ENCODE measurements at regions not wholly inside any gene's neighbourhood (a gene's known extent, or its start where the extent isn't known, plus 50 kb on each side); places are given as distances from the start of the nearest gene placed in this dataset.

DNA sequence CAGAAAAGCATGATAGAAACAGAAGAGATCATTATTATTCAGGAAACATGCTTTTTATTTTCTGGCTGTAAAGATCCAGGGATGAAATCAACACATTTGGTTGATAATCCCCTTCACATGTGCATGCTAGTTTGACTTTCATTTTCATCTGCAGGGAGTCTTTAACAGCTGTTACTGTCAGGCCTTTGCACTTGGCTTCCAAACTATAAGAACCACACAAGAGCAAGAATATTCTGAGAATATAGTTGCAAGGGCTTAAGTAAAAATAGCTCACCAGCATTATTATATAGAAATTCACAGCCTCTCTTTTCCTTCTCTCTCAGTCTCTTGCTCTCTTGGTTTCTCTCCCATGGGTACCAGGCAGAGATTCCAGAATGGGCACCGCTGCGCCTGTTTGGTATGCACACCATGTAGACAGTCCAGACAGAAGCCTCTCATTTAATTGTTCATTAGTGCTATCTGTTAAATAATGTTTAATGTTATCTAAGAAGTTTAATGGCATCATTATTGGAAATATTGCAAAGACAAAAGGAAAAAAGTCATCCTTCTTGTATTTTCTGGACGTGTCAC, 622.3 kb upstream of the PLXNA2 start:
- no peak for DNase-seq

DNA sequence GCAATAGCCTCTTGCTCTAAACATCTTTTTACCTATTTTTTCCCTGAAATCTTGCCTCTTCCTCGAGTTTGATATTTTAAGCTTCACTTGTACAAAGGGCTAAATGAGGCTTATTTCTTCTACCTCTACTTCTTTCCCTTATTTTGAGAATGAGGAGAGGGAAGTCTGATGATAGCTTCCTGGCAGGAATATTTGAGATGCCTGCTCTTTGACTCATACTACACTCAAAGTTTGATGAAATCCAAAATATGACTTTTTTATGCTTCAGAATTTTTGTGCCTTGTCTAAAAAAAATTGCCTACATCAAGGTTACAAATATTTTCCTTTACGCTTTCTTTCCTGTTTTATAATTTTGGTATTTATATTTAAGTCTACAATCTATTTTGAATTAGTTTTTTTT, 624.4 kb upstream of the PLXNA2 start:
- DNase-seq, result no peak

DNA sequence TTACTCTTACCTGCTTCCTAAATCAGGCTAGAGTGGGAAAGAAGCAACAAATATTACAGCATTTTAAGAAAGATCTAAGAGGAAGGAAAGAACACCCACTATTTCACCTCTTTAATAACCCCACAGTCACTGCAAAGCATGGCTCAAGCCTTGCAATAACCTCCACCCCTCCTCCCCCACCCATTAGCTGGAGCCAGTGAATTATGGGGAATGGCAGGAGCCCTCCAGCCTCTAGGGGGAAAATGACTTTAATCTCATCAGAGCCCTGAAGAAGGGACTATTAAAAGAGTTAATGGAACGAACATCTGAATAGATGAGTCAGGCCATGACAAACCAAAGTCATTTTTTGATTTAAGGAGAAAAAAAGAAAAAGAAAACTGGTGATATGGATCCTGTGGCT, 630.7 kb upstream of the PLXNA2 start:
- DNase-seq, result no peak

DNA sequence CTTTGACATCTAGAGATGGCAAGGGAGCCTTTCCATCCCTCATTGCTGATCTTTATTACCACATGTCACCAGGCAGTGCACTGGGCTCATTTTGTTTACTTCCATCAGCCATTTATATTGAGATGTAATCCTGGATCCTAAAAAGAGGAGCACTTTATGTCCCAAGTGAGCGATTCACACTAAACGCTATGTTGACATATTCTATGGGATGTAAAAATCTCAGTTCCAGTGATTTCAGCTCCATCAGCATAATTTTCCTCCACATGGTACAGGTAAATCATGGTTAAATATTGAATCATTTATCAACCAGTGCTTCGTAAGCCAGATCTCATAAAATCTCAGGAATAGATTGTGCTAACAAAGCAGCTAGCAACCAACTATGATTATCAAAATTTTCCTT, 634.8 kb upstream of the PLXNA2 start:
- DNase-seq, result no peak

DNA sequence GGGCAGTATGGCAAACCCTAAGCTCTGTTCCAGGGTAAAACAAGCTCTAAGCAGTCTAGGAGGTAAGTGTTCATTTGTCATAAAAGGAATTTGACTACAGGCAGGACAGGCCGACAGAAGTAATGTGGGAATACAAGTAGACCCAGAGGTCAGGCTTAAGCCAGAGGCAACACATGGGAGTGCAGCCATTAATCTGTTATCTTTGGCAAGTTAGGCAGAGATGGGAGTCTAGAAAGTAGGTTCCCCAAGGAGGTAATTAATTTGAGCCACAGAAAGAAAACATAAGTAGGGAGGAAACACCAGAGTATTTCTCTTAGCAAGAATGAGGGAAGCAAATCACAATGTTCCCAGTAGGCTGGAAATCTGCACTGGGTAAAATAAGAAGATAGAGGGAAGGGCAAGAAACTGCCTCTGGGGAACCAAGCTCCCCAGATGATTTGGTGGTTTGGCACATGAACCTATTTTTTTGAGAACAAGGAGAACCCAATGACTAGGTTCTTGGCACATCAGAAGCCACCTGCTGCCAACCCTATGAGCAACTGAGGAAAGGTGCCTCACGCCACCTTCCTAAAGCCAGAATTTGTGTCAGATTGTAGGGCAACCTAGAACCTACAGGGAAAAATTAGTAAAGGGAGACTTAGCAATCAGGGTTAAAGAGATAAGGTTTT, 636.4 kb upstream of the PLXNA2 start:
- no peak for DNase-seq

DNA sequence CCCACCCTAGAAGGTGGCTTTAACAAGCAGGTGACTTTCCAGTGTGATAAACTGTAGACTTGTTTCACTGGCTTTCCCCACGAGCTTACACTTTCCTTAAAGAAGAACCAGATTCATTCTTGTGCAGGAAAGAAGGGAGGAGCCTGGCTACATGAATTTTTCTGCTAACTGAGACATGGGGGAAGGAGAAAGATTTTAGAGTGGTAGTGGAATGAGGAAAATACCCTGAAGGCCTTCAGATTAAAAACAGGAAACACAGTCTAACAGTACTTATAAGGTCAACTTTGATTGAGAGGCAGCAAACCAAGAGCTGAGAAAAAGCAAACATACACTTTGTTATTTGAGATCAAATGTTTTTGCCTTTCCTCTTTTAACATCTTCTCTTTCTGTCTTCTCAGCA, 640.9 kb upstream of the PLXNA2 start:
- DNase-seq, result no peak

DNA sequence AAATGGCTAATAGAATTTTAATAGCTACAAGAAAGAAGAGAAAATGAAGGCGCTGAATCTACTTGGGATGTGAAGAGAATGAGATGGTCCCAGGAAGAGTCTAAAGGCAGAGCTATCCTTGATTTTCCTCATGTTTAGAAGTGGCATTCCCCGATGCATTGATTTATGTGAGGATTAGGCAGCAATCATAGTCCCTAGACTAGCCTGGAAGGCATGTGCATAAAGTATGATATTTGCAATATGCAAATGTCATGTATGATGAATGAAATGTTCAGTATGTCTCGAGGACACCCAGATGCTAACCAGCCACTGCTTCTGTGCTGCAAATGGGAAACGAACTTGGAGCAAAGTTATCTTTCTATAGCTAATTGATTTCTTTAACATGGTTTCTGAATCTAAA, 641.5 kb upstream of the PLXNA2 start:
- DNase-seq, result no peak

DNA sequence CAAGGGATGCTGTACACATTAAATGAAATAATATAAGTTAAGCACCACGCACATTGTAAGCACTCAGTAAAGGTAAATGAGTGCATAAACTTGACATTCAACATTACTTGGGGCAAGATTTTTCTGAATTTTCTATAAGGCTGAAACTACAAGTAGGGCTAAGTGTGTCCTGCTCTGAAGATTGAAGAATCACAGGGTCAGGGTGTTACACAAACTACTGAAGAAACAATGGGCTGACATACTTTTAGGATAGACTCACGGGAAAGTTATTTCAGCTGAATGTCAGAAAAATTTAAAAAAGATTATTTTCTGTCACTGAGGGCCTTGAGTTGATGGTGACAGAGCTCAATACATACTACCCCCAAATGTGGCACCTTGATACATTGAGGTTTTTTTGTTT, 644.2 kb upstream of the PLXNA2 start:
- no peak for DNase-seq

DNA sequence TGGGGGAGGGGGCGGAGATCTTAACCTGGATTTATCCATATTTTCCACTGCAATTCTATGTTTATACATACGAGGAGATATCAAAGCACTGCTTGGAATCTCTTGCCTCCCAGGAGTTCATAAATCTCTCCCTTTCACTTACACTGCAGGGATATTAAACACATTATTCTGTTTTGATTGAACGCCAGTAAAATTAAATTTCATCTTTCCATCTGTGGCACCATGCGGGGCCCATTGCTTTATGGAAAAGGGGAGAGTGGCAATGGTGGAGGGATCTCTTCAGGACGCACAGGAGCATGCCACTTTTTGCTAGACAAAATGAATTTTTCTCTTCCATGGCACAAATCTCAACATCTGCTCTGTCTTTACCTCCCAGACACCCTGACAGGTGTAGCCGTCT, 648.0 kb upstream of the PLXNA2 start:
- DNase-seq, result no peak

DNA sequence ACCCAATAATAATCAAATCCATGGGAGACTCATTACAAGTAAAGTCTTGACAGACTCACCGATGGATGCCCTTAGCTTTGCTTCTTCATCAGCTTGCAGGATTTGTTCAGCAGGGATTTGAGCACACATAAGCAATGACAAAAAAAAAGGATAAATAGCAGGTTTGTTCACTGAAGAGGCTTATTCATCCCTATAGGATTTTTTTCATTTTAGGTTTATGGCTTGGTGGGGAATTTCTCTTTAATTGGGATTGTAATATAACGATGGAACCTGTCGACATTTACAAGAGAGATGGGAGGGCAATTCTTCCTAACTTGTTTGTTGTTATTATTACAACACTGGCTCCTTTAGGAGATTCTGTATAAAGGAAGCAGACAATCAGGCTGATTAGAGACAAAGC, 649.1 kb upstream of the PLXNA2 start:
- no peak for DNase-seq

DNA sequence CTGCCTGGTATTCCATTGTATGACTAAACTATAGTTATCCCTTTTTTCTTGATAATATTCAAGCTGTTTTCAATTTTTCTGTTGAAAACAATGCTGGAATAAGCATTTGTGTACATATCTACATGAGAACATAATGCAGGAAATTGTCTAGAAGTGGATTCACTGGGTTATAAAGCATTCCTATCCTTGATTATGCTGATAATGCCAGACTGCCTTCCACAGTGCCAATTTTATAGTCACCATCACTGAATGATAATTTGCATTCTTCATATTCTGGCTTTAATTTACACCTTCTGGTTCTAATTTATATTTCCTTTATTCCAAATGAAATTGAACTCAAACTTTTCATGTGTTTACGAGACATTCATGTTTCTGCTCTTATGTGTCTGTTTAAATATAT, 651.0 kb upstream of the PLXNA2 start:
- no peak for DNase-seq

DNA sequence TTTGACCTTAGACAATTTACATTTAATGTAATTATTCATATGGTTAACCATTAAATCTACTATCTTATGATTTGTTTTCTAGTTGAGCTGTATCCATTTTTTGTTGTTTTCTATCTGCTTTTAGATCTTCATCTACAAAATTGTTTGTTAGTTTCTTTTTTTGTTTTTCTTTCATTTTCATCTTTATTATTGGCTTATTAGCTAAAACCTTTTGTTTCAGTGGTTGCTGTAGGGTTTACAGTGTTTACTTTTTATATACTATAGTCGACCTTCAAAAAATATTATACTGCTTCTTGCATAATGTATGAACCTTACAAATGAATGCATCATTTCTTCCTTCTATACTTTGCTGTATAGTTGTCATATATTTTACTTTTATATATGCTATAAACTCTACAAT, 651.6 kb upstream of the PLXNA2 start:
- DNase-seq, result no peak

DNA sequence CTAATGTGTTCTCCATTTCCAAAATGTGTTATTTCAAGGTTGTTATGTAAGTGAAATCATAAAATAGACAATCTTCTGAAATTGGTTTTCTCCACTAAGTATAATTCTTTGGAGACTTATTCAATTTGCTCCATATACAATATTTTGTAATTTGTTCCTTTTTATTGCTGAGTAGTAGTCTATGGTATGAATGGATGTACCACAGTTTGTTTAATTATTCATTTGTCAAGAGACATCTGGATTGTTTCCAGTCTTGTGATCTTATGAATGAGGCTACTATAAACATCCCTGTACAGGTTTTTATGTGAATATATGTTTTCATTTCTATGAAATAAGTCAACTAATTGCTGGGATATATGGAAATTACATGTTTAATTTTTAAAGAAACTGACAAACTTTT, 652.6 kb upstream of the PLXNA2 start:
- DNase-seq, result no peak

DNA sequence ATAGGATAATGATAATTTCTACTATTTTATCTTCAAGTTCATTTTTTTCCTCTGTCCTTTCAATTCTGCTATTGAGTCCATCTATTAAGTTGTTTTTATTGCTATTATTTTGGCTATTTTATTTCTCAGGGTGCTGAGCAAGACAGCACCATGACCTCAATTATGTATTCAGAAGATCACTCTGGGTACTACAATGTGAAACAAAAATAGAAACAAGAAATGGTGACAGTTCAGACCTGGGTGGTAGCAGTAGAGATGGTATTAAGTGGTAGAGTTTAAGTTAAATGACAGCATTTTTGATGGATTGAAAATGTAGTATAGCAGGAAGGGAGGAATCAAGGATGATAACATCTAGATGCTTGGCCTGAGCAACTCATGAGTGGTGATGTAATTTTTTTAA, 655.3 kb upstream of the PLXNA2 start:
- no peak for DNase-seq

DNA sequence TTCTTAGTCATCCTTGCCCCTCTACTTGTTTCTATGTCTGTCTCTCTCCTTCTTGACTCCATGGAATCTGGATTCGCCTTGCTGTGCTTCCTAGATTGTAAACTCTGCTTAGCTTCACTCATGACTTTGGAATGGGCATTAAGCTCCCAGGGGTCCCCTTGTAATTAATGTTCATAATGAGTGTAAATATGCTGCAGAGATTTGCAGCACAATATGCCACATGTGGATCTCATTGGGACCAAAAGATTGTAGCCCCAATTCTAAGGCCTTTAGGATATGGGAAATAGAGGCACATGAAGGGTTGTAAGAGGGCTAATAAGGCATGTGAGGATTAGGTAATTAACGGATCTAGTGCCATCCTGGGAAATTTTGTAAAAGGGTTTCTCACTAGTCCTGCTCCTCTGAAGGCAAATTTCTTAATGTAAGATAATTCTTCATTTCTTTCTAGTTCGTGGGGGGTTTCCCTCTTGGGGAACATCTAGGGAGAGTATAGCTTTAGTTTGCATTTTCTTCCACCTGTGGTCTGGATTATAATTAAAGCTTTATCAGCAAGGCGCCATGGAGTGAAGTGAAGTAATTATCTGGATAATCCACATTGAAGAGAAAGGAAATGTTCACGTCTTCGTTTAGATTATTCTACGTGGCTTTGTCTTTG, 659.2 kb upstream of the PLXNA2 start:
- no peak for DNase-seq

DNA sequence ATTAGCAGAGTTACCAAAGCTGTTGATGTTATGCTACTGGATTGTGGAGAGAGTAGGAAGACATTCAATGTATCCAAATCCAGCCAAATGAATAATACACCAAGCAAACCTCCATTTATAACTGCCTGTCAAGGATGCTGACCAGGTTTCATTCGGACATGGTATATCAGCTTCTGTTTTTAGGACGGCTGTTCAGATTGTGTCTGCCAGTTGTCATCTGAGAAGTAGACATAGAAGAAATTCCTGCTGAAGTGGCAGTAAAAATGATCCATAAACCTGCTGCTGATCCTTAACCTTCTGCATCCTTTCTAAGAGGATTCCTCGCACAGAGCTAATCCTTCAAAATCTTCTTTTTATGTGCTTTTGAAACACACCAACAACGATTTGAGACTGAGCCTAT, 663.6 kb upstream of the PLXNA2 start:
- no peak for DNase-seq

DNA sequence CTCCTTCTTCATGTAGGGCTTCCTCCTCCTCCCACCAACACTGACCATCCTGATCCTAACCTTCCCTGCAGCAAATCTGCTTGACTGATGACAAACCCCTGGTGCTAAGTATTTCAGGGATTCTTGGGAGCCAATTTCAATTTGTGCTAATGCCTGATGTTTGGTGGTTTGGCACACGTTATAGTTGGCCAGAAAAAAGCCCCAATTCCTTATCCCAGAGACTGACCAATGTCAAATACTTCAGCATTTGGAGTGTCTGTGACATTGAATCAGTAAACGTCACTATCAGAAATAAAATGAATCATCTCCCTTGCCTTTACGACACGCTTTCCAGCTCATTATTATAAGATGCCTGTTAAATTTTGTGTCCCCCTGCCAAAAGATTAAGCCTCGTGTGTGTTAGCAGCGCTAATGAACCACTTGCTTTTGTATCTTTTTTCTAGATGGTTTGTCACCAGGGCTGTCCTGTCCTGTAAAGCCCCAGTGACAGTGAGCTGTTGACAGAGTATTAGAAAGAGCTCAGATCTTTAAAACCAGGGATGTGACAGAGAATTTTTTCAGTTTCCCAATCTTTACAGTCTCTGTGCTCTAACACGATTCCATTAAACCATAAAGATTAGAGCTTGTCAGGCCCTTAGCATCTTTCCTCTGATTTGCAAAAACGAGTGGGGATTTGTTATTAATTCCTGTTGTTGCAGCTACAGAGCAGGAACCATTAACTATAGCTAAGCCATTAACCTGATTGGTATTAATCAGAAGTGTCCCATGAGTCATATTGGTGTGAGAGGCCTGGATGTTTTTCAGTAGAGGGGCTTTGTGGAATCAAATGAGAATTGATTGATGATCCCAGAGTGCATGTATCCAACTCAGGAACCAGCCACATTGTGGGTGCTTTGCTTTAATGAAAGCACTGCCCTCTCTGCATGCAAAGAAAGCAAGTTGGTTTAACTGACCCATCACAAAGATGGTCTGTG, 665.1 kb upstream of the PLXNA2 start:
- DNase-seq, result no peak

DNA sequence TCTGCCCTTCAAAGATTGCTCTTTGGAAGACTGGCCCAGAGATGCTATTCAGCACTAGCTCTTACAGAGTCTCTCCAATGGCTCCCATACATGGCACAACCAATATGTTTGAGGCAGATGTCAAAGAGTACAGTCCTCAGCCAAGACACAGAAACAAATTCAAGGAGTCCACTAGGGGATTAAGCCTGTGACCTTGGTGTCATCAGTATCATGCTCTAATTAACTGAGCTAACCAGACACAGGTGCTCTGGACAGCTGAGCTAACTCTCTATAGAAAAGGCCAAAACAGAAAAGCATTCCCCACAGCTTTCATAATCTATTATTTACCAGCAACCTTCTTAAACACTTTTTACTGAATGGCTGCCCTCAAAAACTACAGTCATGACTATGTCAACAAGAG, 666.0 kb upstream of the PLXNA2 start:
- DNase-seq, result no peak

DNA sequence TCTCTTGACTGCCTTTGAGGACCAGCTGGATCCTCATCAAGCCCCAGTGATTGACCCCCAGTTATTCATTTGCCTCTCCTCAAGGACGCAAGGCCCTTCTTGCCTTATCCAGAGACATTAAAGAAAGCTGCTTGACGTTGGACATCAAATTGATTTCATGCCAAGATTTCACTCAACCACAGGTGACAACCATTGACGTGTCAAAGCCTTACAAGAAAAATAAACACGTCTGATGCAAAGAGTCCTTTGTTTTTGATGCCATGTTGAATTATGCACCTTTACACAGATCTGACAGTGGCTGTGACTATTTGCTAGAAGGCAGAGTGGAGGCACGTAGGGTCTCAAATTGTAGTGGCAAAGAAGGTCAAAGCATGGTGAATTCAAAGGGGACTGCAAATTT, 666.2 kb upstream of the CAMK1G start:
- no peak for DNase-seq

DNA sequence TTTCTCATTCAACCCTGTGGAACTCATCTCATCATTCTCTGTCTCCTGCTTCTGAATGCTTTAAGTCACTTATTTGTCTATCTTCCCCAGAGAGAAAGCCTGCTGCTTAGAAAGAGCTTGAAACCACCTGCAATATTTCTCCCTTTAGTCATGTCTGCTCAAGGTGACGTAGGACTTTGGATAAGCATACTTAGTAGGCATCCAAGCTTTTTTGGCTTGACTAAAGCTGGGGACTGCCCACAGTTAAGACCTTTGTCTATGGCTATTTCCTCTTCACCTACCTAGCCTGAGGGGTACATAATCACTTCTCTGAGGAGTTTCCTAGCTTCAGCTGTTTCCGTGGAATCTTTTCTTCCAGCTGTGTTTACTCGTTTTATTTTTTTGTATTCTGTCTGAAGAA, 665.8 kb upstream of the CAMK1G start:
- DNase-seq, result no peak

DNA sequence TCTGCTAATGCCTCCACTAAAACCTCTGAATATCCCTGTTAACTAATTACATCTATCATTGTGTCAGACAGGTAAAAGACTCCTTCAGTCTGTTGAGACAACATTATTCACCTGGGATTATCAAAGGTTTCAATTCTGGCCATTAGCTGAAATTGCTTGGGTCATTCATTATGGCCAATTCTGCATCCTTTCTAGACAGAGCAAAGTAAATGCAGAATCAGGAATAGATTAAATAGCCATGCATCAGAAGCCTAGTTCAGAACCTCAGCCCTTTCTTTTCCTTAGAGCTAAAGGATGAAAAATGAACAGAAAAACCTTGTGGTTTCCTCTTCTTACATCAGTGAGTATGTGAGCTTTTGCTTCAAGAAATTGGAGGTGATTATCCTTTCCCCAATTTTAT, 665.4 kb upstream of the CAMK1G start:
- no peak for DNase-seq

DNA sequence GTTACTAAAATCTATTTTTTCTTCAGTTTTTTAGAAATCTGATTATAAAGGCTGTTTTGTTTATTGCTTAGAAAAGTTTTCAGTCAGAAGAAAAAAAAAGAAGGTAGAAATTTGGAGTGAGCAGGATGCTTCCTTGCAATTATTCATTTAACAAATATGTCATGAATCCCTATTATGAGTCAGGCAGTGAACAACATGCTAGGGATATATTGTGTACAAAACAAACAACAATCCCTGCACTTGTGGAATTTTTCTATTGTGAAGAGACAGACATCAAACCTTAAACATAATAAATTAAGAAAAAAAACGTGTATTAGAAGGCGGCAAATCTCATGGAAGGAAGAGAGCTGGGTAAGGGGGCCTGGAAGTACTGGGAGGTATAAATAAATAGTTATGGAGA, 664.1 kb upstream of the CAMK1G start:
- DNase-seq, result no peak

DNA sequence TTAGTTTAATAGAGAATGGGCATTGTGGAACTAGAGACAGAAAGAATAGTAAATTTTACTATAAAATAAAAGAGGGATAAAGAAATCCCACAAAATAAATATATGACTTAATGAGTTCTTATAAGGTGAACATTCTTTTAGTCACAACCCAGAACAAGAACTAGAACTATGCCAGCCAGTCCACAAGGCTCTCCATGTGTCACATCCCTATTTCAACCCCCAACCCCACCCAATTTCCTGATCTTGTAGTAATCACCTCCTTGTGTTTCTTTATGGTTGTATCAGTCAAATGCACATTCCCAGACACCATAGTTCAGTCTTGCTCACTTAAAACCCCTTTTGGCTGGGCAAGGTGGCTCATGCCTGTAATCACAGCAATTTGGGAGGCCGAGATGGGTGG, 662.3 kb upstream of the CAMK1G start:
- no peak for DNase-seq

DNA sequence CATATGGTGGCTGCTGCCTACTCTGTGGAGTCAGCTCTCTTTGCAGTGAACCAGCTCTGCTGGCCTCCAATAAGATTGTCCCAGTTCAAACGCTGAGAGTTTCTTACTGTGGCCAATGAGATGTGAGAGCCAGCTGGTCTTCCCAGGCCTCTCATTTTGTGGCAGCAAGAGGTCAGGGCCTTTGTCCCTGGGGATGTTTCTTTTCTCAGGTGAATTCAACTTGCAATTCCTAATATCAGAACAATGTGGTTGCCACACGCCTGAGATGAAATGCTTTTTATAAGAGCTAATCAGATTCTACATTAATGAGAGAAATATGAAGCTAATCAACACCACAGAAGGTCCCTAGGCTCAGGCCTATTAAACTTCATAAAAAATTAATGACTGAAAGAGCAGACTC, 660.1 kb upstream of the CAMK1G start:
- no peak for DNase-seq
